ENCODE measurements at regions not wholly inside any gene's neighbourhood (a gene's known extent, or its start where the extent isn't known, plus 50 kb on each side); places are given as distances from the start of the nearest gene placed in this dataset.

- TF ChIP-seq EP300 (IDR thresholded peaks at IDR 0.05; ENCODE audit: borderline replicate concordance) (no peak), YY1 (IDR thresholded peaks at IDR 0.05; ENCODE audit: low read depth) (no peak), RAD21 (IDR thresholded peaks at IDR 0.05; ENCODE audit: low read depth) (no peak), TAF1 (IDR thresholded peaks at IDR 0.05; ENCODE audit: low read depth) (no peak), REST (IDR thresholded peaks at IDR 0.05; ENCODE audit: low read depth) (no peak), CREB1 (IDR thresholded peaks at IDR 0.05; ENCODE audit: low read depth) (no peak), TEAD4 (IDR thresholded peaks at IDR 0.05) (no peak), ZBTB7A (IDR thresholded peaks at IDR 0.05; ENCODE audit: low read depth) (no peak), FOXM1 (IDR thresholded peaks at IDR 0.05; ENCODE audit: borderline replicate concordance, low read depth) (no peak)
- TF ChIP-seq, protein P1, sequence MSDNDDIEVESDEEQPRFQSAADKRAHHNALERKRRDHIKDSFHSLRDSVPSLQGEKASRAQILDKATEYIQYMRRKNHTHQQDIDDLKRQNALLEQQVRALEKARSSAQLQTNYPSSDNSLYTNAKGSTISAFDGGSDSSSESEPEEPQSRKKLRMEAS (IDR thresholded peaks at IDR 0.05) = no peak
Measured at GRCh38 chr6:137655291-137655690, 161.1 kb upstream of the OLIG3 start.
